WERI-Rb-1 (cell line): ENCODE measurements at regions not wholly inside any gene's neighbourhood (a gene's known extent, or its start where the extent isn't known, plus 50 kb on each side); places are given as distances from the start of the nearest gene placed in this dataset.

ENCODE experiments used
- DNase-seq: peaks from one replicate; pipeline ENCODE4 v3.0.0-alpha.2; 2020
- H3K27ac ChIP-seq: fragments of 250-450 bp; sonication (Bioruptor Pico); 2 replicates; pipeline ENCODE4 v1.5.1; 2020; ENCODE audit warnings: mild to moderate bottlenecking, moderate library complexity
- H3K27me3 ChIP-seq: fragments of 250-450 bp; sonication (Bioruptor Pico); 2 replicates; pipeline ENCODE4 v1.5.1; 2021; ENCODE audit warnings: mild to moderate bottlenecking, low read depth, moderate library complexity; ENCODE audit not compliant: insufficient read depth, severe bottlenecking
- H3K36me3 ChIP-seq: fragments of 250-450 bp; sonication (Bioruptor Pico); 2 replicates; pipeline ENCODE4 v1.5.1; 2020; ENCODE audit warnings: mild to moderate bottlenecking, moderate library complexity
- H3K4me3 ChIP-seq: 2 replicates; pipeline ENCODE4 v1.5.1; 2011; ENCODE audit warnings: low read depth, mild to moderate bottlenecking, control low read depth, low read length
- H3K9me3 ChIP-seq: fragments of 250-450 bp; sonication (Bioruptor Pico); 2 replicates; pipeline ENCODE4 v1.5.1; 2021; ENCODE audit warnings: mild to moderate bottlenecking, moderate library complexity; ENCODE audit not compliant: severe bottlenecking
- CTCF ChIP-seq: IDR thresholded peaks from 2 replicates; pipeline ENCODE4 v1.5.1; 2011; ENCODE audit warnings: low read depth, mild to moderate bottlenecking, control low read depth, inconsistent platforms, low read length

GRCh38 chr17:69609473-69610305 is 195.2 kb downstream of the MAP2K6 start:
- Histone ChIP-seq H3K27ac (0 out of 2 replicates have a peak overlapping the region, but pooled peaks have one; percentile 3), H3K9me3 (peaks cover 5% of the 10 kb centered on the region), H3K27me3 (no peaks in the 10 kb centered on the region), H3K36me3 (no peaks in the 10 kb centered on the region), H3K4me3 (no peak overlapping the region)
- DNase-seq = peak; percentile 42
- peak; percentile 72 for TF ChIP-seq CTCF

DNA sequence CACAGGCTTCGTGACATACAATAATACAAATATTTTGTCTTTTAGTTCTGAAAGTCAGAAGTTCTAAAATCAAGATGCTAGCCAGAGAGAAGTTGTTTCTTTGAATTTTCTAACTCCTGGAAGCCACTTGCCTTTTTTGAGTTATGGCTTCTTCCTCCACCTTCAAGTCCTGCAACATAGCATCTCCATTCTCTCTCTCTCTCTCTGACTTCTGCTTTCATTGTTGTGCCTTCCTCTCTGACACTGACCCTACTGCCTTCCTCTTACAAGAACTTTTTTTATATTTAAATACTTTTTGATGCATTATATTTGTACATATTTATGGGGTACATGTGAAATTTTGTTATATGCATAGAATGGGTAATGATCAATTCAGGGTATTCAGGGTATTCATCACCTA is 205.9 kb downstream of the MAP2K6 start:
- Histone ChIP-seq H3K4me3 (no peak overlapping the region), H3K9me3 (peaks cover 22% of the 10 kb centered on the region), H3K27ac (no peak overlapping the region), H3K27me3 (no peaks in the 10 kb centered on the region), H3K36me3 (no peaks in the 10 kb centered on the region)
- DNase-seq = no peak
- no peak for TF ChIP-seq CTCF

DNA sequence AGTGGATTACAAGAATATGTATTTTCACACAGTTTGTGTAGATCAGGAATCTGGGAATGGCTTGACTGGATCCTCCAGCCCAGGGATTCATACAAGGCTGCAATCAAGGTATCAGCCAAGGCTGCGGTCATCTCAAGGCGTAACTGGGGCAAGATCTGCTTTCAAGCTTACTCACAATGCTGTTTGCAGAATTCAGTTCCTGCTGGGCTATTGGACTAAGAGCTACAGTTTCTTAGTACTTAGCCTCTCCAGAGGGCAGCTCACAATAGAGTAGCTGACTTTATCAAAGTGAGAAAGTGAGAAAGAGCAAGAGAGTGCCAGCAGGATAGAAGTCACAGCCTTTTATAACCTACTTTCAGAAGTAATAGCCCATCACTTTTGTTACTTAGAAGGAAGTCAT is 211.0 kb downstream of the MAP2K6 start:
- H3K27ac ChIP-seq = no peak overlapping the region
- TF ChIP-seq CTCF = no peak

GRCh38 chr17:69630056-69630635 is 215.6 kb downstream of the MAP2K6 start:
- peaks cover 4% of the 10 kb centered on the region for H3K9me3 ChIP-seq
- no peaks in the 10 kb centered on the region for H3K27me3 ChIP-seq
- no peak overlapping the region for H3K27ac ChIP-seq
- H3K36me3 ChIP-seq = no peaks in the 10 kb centered on the region
- no peak overlapping the region for H3K4me3 ChIP-seq
- no peak for DNase-seq
- no peak for TF ChIP-seq CTCF

More for the DNA sequence above, 211.0 kb downstream of the MAP2K6 start:
- Histone ChIP-seq H3K4me3 (no peak overlapping the region), H3K36me3 (no peaks in the 10 kb centered on the region), H3K27me3 (no peaks in the 10 kb centered on the region), H3K9me3 (peaks cover 7% of the 10 kb centered on the region)
- DNase-seq = no peak

GRCh38 chr17:69634844-69635243 is 220.3 kb downstream of the MAP2K6 start:
- no peak overlapping the region for H3K4me3 ChIP-seq
- peaks cover 4% of the 10 kb centered on the region for H3K9me3 ChIP-seq
- H3K27ac ChIP-seq = no peak overlapping the region
- DNase-seq = no peak
- TF ChIP-seq CTCF = no peak
- no peaks in the 10 kb centered on the region for H3K27me3 ChIP-seq
- no peaks in the 10 kb centered on the region for H3K36me3 ChIP-seq
